ENCODE measurements at regions not wholly inside any gene's neighbourhood (a gene's known extent, or its start where the extent isn't known, plus 50 kb on each side); places are given as distances from the start of the nearest gene placed in this dataset.
"Not testable (repeated sequence)": the region's sequence is repeated elsewhere in the genome, so short reads cannot be mapped to it uniquely, and the experiment has no call there.

- TF ChIP-seq CTCF (IDR thresholded peaks at IDR 0.05; ENCODE audit: extremely low read depth, missing control alignments) = no peak
- DNase-seq (ENCODE audit: low spot score) = no peak
Measured at GRCh38 chr14:49250517-49250916, 335.7 kb downstream of the RPS29 start.

- no peak for DNase-seq (ENCODE audit: low spot score)
Measured at GRCh38 chr14:49250109-49250508, 336.1 kb downstream of the RPS29 start.

GRCh38 chr14:49249022-49249421, 337.2 kb downstream of the RPS29 start:
- DNase-seq (ENCODE audit: low spot score) = no peak
- TF ChIP-seq CTCF (IDR thresholded peaks at IDR 0.05; ENCODE audit: extremely low read depth, missing control alignments) = no peak

More at GRCh38 chr14:49250109-49250508, 336.1 kb downstream of the RPS29 start:
- TF ChIP-seq CTCF (IDR thresholded peaks at IDR 0.05; ENCODE audit: extremely low read depth, missing control alignments) = no peak

GRCh38 chr14:49243777-49244176, 342.4 kb downstream of the RPS29 start:
- DNase-seq (ENCODE audit: low spot score) = not testable (repeated sequence)

- DNase-seq (ENCODE audit: low spot score) = no peak
- TF ChIP-seq CTCF (IDR thresholded peaks at IDR 0.05; ENCODE audit: extremely low read depth, missing control alignments) = no peak
Measured at GRCh38 chr14:49240383-49240782, 345.8 kb downstream of the RPS29 start.

- DNase-seq (ENCODE audit: low spot score) = no peak
- TF ChIP-seq CTCF (IDR thresholded peaks at IDR 0.05; ENCODE audit: extremely low read depth, missing control alignments) = no peak
Measured at GRCh38 chr14:49228552-49228951, 357.6 kb downstream of the RPS29 start.

- no peak for DNase-seq (ENCODE audit: low spot score)
- no peak for TF ChIP-seq CTCF (IDR thresholded peaks at IDR 0.05; ENCODE audit: extremely low read depth, missing control alignments)
Measured at GRCh38 chr14:49221316-49221715, 364.9 kb downstream of the RPS29 start.

- DNase-seq (ENCODE audit: low spot score) = no peak
- no peak for TF ChIP-seq CTCF (IDR thresholded peaks at IDR 0.05; ENCODE audit: extremely low read depth, missing control alignments)
Measured at GRCh38 chr14:49220492-49220891, 365.7 kb downstream of the RPS29 start.

All from GM20000 (cell line).